ENCODE measurements at regions not wholly inside any gene's neighbourhood (a gene's known extent, or its start where the extent isn't known, plus 50 kb on each side); places are given as distances from the start of the nearest gene placed in this dataset.

DNA sequence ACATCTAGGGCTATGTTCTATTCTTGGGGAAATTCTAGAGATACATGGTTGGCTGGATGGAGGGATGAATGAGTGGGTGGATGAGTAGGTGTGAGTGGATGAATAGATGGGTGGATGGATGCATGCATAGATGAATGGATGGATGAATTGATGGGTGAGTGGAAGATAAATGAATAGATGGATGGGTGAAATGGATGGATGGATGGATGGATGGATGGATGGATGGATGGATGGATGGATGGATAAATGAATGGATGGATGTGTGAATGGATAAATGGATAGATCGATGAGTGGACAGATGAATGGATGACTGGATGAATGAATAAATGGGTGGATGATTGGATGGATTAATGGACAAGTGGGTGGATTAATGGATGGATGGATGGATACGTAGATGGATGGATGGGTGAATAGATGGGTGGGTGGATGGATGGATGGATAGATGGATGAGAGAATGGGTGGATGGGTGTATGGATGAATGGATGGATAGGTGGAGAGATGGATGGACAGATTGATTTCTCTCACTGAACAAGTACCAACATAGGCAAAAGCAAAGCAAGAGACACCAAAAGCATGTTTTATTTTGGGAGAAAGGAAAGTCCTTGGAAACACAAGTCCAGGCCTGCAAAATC lies 143.2 kb downstream of the TSHZ3 start:
- H4K20me1 ChIP-seq (replicated peaks; ENCODE audit: insufficient read depth) = no peaks in the 10 kb centered on the region
- TF ChIP-seq CREB1 (CRISPR knock-in tag; IDR thresholded peaks at IDR 0.05; ENCODE audit: low read depth) (no peak), STAT1 (IDR thresholded peaks at IDR 0.05; ENCODE audit: unreplicated experiment) (no peak), ZNF114 (CRISPR knock-in tag; IDR thresholded peaks at IDR 0.05) (no peak), EZH2phosphoT487 (IDR thresholded peaks at IDR 0.05; ENCODE audit: unreplicated experiment) (no peak), POLR2AphosphoS5 (IDR thresholded peaks at IDR 0.05; ENCODE audit: low read depth) (no peak), ZNF331 (CRISPR knock-in tag; IDR thresholded peaks at IDR 0.05; ENCODE audit: low read depth) (no peak), NANOG (IDR thresholded peaks at IDR 0.05; ENCODE audit: borderline replicate concordance) (no peak), JUNB (IDR thresholded peaks at IDR 0.05; ENCODE audit: unreplicated experiment) (no peak), EZH2 (IDR thresholded peaks at IDR 0.05; ENCODE audit: low read depth, unreplicated experiment) (no peak)
- TF ChIP-seq, protein P1, sequence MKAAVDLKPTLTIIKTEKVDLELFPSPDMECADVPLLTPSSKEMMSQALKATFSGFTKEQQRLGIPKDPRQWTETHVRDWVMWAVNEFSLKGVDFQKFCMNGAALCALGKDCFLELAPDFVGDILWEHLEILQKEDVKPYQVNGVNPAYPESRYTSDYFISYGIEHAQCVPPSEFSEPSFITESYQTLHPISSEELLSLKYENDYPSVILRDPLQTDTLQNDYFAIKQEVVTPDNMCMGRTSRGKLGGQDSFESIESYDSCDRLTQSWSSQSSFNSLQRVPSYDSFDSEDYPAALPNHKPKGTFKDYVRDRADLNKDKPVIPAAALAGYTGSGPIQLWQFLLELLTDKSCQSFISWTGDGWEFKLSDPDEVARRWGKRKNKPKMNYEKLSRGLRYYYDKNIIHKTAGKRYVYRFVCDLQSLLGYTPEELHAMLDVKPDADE (IDR thresholded peaks at IDR 0.05) = no peak
- TF ChIP-seq, protein P2, sequence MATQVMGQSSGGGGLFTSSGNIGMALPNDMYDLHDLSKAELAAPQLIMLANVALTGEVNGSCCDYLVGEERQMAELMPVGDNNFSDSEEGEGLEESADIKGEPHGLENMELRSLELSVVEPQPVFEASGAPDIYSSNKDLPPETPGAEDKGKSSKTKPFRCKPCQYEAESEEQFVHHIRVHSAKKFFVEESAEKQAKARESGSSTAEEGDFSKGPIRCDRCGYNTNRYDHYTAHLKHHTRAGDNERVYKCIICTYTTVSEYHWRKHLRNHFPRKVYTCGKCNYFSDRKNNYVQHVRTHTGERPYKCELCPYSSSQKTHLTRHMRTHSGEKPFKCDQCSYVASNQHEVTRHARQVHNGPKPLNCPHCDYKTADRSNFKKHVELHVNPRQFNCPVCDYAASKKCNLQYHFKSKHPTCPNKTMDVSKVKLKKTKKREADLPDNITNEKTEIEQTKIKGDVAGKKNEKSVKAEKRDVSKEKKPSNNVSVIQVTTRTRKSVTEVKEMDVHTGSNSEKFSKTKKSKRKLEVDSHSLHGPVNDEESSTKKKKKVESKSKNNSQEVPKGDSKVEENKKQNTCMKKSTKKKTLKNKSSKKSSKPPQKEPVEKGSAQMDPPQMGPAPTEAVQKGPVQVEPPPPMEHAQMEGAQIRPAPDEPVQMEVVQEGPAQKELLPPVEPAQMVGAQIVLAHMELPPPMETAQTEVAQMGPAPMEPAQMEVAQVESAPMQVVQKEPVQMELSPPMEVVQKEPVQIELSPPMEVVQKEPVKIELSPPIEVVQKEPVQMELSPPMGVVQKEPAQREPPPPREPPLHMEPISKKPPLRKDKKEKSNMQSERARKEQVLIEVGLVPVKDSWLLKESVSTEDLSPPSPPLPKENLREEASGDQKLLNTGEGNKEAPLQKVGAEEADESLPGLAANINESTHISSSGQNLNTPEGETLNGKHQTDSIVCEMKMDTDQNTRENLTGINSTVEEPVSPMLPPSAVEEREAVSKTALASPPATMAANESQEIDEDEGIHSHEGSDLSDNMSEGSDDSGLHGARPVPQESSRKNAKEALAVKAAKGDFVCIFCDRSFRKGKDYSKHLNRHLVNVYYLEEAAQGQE (IDR thresholded peaks at IDR 0.05; ENCODE audit: unreplicated experiment) = no peak
- TF ChIP-seq, protein P3, sequence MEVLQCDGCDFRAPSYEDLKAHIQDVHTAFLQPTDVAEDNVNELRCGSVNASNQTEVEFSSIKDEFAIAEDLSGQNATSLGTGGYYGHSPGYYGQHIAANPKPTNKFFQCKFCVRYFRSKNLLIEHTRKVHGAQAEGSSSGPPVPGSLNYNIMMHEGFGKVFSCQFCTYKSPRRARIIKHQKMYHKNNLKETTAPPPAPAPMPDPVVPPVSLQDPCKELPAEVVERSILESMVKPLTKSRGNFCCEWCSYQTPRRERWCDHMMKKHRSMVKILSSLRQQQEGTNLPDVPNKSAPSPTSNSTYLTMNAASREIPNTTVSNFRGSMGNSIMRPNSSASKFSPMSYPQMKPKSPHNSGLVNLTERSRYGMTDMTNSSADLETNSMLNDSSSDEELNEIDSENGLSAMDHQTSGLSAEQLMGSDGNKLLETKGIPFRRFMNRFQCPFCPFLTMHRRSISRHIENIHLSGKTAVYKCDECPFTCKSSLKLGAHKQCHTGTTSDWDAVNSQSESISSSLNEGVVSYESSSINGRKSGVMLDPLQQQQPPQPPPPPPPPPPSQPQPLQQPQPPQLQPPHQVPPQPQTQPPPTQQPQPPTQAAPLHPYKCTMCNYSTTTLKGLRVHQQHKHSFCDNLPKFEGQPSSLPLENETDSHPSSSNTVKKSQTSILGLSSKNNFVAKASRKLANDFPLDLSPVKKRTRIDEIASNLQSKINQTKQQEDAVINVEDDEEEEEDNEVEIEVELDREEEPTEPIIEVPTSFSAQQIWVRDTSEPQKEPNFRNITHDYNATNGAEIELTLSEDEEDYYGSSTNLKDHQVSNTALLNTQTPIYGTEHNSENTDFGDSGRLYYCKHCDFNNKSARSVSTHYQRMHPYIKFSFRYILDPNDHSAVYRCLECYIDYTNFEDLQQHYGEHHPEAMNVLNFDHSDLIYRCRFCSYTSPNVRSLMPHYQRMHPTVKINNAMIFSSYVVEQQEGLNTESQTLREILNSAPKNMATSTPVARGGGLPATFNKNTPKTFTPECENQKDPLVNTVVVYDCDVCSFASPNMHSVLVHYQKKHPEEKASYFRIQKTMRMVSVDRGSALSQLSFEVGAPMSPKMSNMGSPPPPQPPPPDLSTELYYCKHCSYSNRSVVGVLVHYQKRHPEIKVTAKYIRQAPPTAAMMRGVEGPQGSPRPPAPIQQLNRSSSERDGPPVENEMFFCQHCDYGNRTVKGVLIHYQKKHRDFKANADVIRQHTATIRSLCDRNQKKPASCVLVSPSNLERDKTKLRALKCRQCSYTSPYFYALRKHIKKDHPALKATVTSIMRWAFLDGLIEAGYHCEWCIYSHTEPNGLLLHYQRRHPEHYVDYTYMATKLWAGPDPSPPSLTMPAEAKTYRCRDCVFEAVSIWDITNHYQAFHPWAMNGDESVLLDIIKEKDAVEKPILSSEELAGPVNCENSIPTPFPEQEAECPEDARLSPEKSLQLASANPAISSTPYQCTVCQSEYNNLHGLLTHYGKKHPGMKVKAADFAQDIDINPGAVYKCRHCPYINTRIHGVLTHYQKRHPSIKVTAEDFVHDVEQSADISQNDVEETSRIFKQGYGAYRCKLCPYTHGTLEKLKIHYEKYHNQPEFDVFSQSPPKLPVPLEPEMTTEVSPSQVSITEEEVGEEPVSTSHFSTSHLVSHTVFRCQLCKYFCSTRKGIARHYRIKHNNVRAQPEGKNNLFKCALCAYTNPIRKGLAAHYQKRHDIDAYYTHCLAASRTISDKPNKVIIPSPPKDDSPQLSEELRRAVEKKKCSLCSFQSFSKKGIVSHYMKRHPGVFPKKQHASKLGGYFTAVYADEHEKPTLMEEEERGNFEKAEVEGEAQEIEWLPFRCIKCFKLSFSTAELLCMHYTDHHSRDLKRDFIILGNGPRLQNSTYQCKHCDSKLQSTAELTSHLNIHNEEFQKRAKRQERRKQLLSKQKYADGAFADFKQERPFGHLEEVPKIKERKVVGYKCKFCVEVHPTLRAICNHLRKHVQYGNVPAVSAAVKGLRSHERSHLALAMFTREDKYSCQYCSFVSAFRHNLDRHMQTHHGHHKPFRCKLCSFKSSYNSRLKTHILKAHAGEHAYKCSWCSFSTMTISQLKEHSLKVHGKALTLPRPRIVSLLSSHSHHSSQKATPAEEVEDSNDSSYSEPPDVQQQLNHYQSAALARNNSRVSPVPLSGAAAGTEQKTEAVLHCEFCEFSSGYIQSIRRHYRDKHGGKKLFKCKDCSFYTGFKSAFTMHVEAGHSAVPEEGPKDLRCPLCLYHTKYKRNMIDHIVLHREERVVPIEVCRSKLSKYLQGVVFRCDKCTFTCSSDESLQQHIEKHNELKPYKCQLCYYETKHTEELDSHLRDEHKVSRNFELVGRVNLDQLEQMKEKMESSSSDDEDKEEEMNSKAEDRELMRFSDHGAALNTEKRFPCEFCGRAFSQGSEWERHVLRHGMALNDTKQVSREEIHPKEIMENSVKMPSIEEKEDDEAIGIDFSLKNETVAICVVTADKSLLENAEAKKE (CRISPR knock-in tag; IDR thresholded peaks at IDR 0.05) = no peak
- TF ChIP-seq, protein P4, sequence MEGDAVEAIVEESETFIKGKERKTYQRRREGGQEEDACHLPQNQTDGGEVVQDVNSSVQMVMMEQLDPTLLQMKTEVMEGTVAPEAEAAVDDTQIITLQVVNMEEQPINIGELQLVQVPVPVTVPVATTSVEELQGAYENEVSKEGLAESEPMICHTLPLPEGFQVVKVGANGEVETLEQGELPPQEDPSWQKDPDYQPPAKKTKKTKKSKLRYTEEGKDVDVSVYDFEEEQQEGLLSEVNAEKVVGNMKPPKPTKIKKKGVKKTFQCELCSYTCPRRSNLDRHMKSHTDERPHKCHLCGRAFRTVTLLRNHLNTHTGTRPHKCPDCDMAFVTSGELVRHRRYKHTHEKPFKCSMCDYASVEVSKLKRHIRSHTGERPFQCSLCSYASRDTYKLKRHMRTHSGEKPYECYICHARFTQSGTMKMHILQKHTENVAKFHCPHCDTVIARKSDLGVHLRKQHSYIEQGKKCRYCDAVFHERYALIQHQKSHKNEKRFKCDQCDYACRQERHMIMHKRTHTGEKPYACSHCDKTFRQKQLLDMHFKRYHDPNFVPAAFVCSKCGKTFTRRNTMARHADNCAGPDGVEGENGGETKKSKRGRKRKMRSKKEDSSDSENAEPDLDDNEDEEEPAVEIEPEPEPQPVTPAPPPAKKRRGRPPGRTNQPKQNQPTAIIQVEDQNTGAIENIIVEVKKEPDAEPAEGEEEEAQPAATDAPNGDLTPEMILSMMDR (conservative IDR thresholded peaks at IDR 0.05; ENCODE audit: low read depth in 2 of 2) = no peak
- peaks cover 11% of the 10 kb centered on the region; the same call in 1 of the 2 replicates for H3K9me2 ChIP-seq (ENCODE audit: insufficient read depth)
- H3F3A ChIP-seq (replicated peaks; ENCODE audit: low read depth) = no peaks in the 10 kb centered on the region
- H2AFZ ChIP-seq = no peak overlapping the region
- Mint-ChIP-seq H3K4me1 (no peaks in the 10 kb centered on the region), H3K27ac (no peak overlapping the region), H3K9me3 (no peaks in the 10 kb centered on the region), H3K27me3 (ENCODE audit: insufficient read depth, low read depth, poor library complexity) (peaks cover 9% of the 10 kb centered on the region), H3K4me3 (no peak overlapping the region), H3K36me3 (ENCODE audit: low read depth) (no peaks in the 10 kb centered on the region)
- no peaks in the 10 kb centered on the region for H3K27me3 ChIP-seq (ENCODE audit: insufficient read depth)
- H3K4me1 ChIP-seq (ENCODE audit: insufficient read depth) = no peaks in the 10 kb centered on the region
- no peak overlapping the region for H3K27ac ChIP-seq (ENCODE audit: low read depth)
- H3K4me2 ChIP-seq = no peak overlapping the region
- no peak for ATAC-seq
- DNase-seq (ENCODE audit: low spot score) = no peak
- H3K4me3 ChIP-seq = no peak overlapping the region
- no peaks in the 10 kb centered on the region for H3K79me2 ChIP-seq (replicated peaks; ENCODE audit: insufficient read depth)
- H3K36me3 ChIP-seq (ENCODE audit: insufficient read depth) = no peaks in the 10 kb centered on the region
